ENCODE measurements at regions not wholly inside any gene's neighbourhood (a gene's known extent, or its start where the extent isn't known, plus 50 kb on each side); places are given as distances from the start of the nearest gene placed in this dataset.
"Not testable (repeated sequence)": the region's sequence is repeated elsewhere in the genome, so short reads cannot be mapped to it uniquely, and the experiment has no call there.

DNA sequence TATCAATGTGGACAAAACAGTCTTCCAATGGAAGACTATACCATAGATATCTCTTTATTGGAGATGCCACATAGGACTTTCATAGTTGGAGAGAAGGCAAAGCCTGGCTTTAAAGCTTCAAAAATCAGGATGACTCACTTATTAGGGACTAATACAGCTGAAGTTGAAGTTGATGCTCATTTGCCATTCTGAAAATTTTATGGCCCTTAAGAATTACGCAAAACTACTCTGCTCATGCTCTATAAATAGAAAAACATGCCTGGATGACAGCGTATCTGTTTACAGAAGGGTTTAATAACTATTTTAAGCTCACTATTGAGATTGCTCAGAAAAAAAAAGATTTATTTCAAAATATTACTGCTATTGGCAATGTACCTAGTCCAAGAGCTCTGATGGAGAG is 155.5 kb upstream of the DST start:
- DNase-seq: no peak

DNA sequence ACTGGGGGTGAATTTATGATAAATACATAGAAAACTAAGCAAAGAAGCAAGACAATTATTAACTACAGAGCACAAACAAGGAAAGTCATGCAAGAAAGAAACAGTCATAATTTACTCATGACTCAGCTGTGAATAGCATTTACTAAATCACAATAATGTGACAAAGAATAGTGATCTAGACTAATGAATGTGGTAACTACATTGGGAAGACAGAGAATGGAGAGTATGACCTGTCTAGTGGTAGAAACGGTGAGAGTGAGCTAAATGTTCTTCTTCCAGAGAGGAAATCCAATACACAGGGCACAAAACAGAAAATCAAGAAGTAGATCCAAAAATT is 153.5 kb upstream of the DST start:
- no peak for DNase-seq

GRCh38 chr6:56795466-56796195 is 152.9 kb upstream of the DST start:
- DNase-seq: no peak

DNA sequence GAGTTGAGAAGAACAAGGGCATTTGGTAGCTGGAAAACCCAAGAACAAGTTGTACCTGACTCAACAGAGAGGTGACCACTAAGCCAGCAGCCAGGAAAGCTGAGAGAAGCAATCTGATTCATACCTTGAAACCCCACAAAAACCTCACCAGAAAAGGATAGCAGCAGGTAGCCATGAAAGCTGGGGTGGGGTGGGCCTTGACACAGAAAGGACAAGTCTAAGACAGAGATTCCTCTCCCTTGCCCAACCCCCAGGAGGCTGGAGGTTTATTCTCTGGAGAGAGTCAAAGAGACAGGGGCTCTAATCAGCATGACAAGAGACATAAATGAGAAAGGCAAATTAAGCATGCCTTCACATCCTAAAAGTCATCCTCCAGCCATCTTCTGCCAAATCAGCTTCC is 151.7 kb upstream of the DST start:
- no peak for DNase-seq

- DNase-seq: no peak
Measured at GRCh38 chr6:56793938-56794337, 151.2 kb upstream of the DST start.

DNA sequence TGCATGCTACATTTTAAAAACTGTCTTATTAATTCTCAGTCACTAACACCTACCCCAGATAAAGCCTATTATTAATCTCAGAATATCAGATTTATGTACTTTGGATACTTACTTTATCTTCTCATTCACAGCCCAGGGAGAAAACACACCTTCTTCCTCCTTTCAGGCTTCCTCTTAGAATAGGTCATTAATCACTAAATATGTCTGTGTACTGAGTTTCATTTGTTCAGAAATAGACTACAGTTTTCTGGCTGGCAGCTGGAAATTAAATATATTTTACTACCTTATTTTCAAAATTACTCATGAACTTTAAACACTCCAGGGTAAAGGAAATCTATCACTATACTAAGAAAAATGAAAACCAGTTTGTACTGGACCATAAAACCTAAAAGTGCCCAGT is 147.7 kb upstream of the DST start:
- DNase-seq: peak; percentile 16

DNA sequence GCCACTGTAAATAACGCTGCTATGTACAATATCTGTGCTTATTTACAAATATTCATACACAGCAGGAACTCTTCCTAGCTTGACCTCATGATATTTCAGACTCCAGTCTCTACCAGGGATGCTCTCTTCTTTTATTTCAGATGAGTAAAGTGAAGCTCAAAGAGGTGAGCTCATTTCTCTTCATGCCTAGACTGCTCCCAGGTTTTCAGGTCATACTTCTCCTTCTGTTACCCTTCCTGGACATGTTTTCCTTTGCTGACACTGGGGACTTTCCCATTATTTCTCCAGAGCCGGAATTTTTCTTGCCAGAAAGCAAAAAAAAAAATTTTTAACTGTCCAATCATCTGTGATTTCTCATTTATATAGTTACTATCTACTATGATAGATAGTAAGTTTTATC is 147.2 kb upstream of the DST start:
- no peak for DNase-seq

DNA sequence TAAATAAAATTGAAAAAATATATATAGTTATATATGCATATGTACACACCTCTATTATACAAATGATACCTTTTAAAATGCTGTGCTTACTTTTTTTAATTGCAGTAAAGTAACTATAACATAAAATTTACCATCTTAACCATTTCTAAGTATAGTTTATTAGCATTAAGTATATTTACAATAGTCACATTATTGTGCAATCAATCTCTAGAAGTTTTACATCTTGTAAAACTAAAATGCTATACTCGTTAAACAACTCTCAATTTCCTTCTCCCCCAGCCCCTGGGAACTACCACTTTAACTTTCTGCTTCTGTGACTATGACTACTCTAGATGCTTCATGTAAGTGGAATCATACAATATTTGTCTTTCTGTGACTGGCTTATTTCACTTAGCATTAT is 146.7 kb upstream of the DST start:
- DNase-seq: no peak

GRCh38 chr6:56787209-56787608 is 144.5 kb upstream of the DST start:
- DNase-seq: no peak

DNA sequence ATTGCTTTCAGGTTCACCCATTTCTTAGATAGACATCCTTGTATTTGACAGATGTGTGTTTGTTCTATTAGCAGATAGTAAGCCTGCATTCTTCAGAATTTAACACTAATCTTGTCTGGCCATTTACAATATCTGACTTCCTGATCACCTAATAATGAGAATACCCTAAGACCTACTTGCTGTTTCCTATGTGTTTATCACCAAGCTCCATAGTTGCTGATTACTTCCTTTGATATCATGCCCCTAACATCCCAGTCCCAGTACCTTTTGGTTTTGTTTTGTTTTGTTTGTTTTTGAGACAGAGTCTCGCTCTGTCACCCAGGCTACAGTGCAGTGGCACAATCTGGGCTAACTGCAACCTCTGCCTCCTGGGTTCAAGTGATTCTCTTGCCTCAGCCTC is 143.6 kb upstream of the DST start:
- no peak for DNase-seq

DNA sequence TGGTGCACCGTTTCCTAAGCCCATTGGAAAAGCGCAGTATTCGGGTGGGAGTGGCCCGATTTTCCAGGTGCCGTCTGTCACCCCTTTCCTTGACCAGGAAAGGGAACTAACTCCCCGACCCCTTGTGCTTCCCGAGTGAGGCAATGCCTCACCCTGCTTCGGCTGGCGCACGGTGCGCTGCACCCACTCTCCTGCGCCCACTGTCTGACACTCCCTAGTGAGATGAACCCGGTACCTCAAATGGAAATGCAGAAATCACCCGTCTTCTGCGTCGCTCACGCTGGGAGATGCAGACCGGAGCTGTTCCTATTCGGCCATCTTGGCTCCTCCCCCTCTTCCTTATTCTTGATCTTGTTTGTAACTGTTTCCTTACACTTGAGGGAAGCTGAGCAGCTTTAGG is 142.8 kb upstream of the DST start:
- not testable (repeated sequence) for DNase-seq

- not testable (repeated sequence) for DNase-seq
Measured at GRCh38 chr6:56780109-56780508, 137.4 kb upstream of the DST start.

- not testable (repeated sequence) for DNase-seq
Measured at GRCh38 chr6:56778503-56778902, 135.8 kb upstream of the DST start.

DNA sequence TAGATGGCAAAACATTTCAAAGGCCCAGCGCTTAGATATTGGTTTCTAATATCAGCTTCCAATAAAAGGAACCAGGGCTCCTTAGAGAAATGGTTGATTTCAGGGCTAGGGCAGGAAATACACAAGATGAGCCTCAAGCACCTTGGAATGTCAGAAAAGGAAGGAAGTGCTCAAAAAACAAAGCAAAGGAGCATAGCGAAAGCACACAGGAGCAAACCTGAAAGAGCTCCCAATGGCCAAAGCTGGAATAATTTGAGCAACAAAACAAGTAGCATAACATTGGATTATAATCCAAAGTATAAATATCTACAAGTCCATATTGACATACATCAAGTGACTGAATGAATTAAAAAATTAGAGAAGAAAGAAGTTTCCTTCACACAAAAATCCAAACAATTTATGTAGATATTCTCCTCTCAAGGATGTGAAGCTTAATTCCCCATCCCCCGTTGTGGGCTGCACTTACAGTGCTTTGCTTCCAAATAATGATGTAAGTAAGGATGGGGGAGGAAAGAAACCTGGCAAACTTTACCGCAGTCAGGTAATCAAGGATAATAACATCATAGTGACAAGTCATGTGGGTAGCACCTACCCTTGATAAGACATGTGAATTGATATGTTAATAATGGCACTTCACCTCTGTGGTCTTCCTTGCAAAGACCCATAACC is 132.9 kb upstream of the DST start:
- no peak for DNase-seq

DNA sequence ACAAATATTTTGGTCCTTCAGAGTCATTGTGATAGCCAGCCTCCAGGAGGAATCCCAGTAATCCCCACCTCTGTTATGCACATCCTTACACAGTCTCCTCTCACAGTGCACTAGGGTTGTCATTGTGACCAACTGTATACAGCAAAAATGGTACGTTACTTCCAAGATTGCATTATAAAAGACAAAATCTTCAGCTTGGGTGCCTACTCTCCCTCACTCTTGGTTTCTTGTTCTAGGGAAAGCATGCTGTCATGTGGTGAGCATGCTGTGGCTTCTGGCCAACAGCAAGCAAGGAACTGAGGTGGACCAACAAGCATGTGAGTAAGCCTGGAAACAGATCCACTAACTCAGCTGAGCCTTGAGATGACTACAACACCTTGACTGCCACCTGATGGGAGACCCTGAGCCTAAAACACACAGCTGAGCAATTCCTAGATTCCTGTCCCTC is 130.1 kb upstream of the DST start:
- no peak for DNase-seq

DNA sequence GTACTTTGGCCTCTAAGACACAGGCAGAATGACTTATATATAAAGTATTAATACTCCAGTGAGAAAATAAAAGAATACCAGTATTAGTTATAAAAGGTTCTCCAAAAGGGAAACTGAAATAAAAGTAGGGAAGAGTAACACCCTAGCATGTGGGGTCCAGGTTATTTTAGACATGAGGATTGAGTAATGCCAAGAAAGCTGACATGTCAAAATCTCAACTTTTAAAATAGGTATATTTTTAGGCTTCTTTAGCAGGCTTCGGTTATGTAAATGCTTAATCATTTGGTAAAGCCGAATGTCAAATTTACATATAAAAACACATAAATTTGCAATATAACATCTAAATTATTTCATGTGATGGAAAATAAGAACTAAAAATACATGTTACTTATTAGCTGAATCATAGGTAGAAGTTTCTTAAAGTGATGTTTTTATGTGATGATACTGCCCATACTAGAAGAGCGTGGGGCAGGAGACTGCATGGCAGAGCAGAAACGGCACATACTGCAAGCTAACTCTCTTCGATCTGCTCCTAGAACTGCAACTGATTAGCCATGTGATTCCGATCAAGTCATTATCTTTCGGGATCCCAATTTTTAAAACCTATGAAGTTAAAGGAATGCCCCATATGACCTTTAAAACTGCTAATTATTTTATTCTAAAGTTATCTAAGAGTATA is 129.4 kb upstream of the DST start:
- DNase-seq: no peak

DNA sequence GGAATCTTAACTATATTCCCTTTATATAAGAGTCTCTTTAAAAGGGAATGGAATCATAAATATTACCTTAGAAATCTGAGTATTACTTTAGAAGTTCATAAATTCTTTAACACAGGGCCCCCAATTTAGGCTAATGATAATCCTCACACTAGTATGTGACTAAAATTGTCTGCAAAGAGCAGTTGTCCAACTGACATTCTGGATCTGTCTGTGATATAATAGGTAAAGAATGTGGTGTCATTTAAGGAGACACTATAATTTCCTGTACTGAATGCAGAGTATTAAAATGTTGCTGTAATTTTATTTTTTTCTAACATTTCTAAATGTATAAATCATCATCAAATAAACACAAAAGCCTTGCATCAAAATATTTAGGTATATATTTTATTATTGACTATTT is 128.5 kb upstream of the DST start:
- DNase-seq: no peak

DNA sequence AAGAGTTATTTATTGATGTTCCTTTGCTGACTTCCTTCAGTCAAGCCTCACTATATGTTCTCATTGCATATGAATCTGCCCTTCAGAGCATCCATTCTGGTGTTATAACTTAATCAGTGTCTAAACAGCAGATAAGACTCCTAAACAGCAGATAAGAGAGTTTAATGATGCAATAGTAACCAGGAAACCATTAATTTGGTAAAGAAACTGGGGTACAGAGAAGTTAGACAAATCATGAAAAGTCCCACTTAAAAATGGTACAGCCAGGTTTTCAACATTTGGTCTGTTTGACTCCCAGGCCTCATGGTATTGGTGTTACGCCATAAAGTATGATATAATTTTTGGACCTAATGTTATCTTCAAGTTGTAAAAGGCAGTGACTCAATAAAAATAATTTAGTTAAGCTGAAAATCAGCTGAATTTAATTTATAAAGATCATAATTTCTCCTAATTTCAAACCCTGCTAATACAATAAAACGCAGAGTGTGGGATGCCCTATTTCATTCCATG is 127.4 kb upstream of the DST start:
- DNase-seq: no peak

- peak; percentile 22 for DNase-seq
Measured at GRCh38 chr6:56767892-56768531, 125.3 kb upstream of the DST start.

DNA sequence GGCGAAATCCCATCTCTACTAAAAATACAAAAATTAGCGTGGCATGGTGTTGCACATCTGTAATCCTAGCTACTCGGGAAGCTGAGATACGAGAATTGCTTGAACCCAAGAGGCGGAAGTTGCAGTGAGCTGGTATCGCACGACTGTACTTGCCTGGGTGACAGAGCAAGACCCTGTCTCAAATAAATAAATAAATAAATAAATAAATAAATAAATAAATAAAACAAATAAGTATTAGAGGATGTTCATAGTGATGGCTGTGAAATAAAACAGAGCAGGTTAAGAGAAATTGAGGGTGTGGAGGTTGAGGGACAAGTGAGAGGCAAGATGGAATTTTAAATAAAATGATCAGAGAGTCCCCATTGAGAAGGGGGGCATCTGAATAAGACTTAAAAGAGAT is 124.7 kb upstream of the DST start:
- no peak for DNase-seq

- no peak for DNase-seq
Measured at GRCh38 chr6:56766806-56767178, 124.1 kb upstream of the DST start.

DNA sequence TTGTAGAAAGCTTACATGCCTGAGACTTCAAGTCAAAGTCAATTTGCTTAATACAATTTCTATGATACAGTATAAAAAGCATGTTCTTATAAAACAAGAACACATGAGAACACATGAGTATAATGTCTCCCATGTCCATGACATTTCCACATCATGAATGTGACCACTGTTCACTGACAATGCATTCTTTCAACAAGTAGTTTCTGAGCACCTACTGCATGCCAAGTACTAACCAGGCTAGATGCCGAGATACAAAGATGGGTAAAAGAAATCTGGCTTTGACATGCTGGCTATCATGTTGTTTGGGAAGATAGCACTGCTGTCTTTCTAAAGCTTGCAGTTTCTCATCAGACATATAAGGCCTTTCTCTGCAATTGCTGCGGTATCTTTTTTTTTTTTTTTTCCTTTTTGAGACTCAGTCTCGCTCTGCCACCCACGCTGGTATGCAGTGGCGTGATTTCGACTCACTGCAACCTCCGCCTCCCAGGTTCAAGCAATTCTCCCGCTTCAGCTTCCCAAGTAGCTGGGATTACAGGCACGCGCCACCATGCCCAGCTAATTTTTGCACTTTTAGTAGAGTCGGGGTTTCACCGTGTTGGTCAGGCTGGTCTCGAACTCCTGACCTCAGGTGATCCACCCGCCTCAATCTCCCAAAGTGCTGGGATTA is 123.6 kb upstream of the DST start:
- DNase-seq: no peak

GRCh38 chr6:56765494-56765893 is 122.8 kb upstream of the DST start:
- no peak for DNase-seq

All from hematopoietic multipotent progenitor cell treated with erythropoietin and hydrocortisone succinate and interleukin-3 and kit ligand, for 4 days (in vitro differentiated cells).